ENCODE measurements at regions not wholly inside any gene's neighbourhood (a gene's known extent, or its start where the extent isn't known, plus 50 kb on each side); places are given as distances from the start of the nearest gene placed in this dataset.
A peak's percentile ranks its signal among the peaks of the same experiment; 100 is the strongest.

DNA sequence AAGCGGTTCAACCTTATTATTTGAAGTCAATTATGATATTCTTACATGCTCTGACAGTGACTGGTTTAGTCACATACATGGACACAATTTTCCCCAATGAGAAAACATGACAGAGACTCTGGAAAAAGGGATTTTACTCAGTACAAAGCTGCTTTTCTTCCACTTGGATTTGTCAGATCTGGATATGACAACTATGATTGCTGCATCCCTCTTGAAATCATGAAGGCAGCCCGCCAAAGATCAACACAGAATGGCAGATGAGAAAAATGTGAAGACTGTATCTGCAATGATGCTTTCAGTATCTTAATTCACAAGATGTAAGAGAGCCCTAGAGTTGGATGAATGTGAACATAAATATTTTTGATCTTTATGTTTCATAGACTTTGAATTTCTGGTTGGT, 439.6 kb downstream of the CDH8 start:
- no peak for DNase-seq

DNA sequence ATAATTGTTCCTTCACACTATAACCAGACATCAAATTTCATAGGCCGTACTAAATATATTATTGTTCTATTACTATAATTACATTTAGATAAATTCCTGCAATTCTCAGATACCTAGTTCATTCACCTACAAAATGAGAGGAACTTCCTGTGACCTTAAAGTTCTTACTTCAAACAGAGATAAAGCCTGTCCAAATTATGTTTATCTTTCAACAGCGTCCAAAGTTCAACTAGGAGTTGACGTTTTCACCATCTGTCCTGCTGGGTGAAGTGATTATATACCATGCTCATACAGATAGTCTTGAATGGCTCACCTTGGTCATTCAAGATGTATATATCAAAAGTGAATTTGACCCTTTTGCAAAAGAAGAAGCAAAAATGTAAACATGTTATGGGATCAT, 440.6 kb downstream of the CDH8 start:
- no peak for DNase-seq

DNA sequence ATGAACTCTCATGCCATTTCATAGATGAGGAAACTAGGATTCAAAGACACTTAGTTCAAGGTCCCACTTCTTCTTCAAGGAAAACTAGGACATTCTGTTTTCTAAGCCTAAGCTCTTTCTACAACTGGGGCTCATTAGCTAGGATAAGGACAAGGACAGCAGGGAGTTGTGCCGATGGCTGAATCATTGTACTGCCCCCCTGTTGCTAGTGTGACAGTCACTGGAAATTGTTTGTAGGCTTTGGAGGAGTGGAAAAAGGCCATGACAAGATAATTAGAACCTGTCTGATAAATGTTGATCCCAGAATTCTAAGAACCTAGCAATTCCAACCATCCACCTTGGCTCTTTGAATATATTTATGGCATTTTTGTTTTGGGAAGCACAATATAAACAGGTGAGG, 445.7 kb downstream of the CDH8 start:
- no peak for DNase-seq

DNA sequence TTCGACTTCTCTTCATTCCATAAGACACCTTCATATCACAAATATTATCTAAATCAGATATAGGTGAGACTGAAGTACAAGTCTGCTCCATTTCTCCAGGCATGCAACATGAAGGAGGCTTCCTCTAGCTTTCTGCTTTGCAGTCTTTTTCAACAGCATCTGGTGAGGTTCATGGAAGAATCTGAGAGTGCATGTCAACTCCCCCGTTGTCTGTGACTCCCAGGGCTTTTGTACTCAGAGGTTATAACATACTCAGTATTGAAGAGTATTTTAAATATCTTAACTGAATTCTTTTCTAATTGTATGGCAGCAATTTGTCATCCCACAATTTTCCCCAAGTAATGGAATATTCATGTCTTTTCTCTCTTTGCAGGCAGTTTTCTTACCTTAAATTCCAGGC, 448.7 kb downstream of the CDH8 start:
- no peak for DNase-seq

DNA sequence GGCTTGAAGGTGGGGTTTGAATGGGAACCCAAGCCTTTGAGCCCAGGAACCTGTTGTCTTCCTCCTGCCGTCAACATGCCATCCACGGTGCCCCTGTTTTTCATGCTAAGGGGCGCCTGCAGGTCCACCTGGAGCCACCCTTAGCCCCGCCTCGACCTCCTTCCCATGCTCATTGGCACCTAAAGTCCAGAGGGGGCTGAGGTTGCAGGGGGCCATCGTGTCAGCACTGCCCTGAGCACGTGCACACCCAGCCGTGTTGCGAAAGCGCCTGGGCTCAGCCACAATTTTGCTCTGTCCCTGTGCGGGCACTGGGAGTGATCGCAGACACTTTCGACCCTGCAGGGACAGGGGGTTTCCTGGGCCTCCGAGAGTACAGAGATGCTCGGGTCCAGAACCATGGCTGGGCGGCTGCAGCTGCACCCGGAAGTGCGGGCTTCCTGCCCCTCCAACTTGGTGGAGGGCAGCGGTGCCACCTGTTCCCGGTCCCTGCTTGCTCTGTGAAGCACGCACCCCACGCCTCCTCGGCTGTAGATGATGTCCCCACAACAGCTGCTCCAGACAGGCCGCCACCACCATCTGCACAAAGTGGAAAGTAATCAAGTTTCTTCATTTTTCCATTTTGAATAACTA, 454.7 kb downstream of the CDH8 start:
- no peak for DNase-seq

DNA sequence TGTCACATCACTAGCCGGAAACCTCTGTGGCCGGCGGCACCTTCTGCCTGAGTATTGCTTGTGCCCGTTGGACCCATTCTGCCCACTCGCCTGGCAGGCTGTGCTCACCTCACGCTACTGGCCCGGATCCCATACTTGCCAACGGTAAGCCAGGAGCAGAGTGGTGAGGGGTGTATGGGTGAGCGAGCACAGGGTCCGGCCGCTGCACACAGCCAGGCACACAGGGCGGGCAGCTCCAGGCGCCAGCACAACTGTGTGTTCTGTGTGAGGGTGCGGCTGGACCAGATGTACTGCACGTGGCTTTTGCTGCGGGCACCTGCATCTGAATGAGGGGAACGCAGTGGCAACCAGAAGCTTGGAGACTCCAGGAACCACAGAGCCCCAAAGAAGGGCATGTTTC, 455.7 kb downstream of the CDH8 start:
- no peak for DNase-seq

DNA sequence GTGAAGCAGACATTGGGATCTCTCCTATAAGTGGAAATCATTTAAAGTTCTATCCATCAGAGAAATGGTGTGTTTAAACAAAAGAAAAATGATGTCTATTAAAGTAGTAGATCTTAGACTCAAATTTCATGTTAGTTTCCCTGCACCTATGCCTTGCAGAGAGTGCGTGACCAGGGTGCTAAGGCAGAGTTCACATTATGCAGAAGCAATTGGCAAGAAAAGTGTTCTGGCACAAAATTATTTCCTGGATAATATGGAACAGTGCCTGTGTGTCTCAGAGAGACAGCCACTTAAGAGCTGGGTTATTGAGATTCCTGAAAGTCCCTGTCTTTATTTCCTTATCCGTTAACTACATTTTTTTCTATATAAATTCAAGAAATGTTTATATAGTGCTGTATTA, 457.0 kb downstream of the CDH8 start:
- DNase-seq = peak in 5 of 56 donors; percentile 1 to 18 (median 10)

DNA sequence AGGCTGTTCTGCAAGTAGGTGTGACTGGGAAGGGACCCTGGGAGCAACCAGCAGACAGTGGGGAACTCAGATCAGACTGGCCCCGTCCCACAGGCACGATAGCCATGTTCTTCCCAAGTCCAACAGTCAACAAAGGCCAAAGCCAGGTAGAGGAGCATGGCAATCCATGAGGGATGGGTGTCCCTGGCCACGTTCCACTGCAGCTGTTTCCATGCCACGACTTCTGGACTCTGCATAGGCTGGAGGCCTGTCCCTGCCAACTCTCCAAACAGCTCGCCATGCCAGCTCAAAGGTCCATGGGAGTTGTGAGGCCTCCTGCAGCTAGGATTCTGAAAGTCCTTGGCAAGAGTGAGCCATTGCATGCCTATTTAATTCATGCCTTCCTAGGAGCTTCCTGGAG, 459.8 kb downstream of the CDH8 start:
- no peak for DNase-seq

DNA sequence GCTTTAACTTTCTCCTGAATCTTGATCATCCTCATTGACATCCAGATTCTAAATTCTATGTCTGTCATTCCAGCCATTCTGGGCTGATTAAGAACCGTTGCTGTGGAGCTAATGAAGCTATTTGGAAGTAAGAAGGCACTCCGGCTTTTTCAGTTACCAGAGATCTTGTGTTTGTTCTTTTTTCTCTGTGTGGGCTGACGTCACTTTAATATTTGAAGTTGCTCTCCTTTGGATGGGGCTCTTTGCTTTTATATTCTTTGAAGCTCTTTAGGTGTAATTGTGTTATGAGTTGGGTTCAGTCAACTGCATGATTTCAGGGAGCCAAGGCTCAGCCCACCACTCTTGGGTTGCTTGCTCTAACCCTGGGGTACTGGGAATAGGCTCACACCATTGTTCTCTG, 460.6 kb downstream of the CDH8 start:
- no peak for DNase-seq

DNA sequence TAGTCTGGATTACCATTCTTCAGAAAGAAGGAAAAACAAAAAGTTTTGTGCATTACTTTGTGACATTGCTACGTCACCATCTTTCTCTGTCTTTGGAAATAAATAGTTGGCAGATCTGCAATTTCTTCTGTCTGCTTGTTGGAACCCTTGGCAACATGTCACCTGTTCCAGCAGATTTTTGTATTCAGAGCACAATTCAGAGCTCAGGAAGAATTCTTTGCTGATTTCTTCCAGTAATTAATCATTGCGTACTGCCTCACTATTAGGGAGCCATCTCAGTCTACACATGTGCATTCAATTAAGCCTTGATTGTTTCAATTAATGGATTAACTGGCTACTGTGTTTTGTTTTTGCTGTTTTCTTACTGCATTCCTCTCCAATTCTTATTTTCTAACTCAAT, 467.2 kb downstream of the CDH8 start:
- no peak for DNase-seq

DNA sequence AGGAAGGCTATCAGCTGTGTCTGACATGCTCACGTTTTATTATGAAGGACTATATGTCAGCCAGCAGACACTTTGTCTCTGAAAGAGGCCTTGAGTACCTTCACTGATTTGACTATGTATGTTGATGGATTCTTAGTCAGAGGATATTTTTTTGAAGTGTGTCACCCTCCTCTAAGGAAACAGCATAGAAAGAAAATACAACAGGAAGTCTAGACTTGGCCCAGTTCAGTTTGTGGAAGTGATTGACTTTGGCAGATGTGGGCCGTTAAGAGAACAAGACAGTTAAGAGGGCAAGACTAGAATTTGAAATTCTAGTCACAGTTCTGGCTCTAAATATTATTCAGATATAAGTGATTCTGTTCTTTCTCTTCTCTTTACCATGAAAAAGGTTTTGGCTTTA, 471.5 kb downstream of the CDH8 start:
- no peak for DNase-seq

DNA sequence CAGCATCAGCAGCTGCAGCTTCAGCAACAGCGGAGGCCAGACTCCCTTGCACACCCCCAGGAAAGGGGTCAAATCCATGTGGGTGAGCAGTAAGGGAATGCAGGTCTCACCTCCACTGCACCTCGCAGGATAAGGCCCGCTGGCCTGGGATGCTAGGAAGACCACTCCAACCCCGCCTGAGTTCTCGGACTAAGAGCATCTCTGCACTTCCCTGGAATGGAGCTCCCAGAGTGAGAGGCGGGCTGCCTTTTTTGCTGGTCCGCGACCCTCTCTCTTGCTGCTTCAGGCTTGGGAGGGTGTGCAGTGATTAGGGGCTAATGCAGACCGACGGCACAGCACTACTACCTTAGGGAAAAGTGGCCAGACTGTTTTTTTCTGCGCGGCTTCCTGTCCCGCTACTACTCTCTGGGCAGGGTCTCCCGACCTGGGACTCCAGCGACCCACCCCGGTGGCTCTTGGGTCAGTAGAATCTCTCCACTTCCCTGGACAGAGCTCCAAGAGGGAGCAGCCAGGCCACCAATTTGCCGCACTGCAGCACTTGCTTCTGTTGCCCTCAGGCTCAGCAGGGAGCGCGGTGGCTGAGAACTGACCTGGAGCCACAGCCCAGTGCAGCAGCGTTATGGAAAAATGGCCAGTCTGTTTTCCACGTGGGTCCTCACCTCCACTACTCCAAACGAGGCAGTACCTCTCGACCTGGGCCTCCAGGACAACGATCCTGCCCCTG, 480.4 kb downstream of the CDH8 start:
- no peak for DNase-seq

DNA sequence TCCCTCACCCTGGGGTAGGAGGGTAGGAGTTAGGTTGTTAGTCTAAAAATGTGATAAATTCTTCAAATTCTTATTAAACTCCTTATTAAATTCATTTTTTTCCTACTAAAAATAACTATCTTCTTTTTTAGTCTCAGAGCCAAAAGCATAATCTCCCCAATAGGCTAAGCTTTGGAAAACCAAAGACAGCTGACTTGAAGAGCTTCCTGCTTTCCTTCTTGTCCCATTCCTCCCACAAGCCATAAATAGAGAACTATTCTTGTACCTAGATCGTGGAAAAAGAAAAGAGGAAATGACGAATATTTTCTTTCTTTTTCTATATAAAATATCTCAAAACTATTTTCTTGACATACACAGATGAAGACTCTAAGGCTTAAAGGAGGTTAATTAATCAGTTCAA, 486.9 kb downstream of the CDH8 start:
- DNase-seq = no peak

DNA sequence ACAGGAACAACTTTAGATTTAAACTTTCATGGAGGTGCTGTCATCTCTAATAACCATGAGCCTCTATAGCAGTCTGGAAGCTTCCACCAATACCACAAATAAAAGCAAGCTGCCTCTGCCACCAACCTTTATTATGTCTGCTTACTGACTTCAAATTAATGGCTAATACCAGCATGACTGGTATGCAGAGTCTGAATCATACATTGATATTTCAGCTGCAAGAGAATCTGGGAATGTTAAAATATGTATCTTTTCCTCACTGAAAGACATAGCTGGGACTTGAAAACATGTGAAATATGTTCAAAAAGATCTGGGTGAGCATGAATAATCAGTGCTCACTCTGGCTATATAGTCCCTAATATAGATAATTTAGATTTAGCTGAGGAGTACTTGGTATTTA, 488.6 kb downstream of the CDH8 start:
- no peak for DNase-seq

DNA sequence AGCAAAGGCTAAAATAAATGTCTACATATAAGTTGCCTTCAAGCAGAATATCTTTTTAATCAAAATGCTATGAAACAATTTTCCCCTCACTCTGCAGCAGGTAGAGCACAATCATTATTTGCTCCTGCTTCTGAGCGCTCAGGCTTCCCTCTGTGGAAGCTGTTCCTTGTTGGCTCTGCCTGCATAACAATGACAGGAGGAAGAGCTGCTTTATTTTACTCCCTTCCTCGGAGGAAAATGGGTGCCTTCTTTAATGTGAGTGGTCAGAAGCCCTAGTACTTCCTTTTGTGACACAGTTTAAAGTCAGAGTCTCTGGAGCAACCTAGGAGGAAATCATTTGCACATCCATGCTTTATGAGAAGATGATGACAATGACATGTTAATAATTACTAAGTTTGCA, 492.1 kb downstream of the CDH8 start:
- DNase-seq = no peak

DNA sequence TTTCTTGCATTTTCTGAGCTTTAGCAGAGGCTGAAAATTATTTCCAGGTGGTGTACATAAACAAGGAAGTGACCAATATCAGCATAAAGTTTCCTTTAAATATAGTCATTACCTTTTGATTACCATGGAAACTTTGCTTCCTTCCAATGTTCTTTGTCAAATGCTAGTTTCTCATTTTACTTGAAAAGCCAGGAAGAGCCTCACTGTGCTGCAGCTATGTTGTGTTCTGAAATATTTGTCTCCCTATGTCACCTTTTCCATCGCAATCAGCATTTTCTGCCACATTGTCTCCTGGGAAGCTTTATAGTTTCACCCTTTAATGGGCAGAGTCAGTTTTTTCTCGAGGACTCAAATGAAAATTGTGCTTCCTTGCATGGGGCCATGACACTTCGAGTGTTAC, 496.0 kb downstream of the CDH8 start:
- DNase-seq = no peak

DNA sequence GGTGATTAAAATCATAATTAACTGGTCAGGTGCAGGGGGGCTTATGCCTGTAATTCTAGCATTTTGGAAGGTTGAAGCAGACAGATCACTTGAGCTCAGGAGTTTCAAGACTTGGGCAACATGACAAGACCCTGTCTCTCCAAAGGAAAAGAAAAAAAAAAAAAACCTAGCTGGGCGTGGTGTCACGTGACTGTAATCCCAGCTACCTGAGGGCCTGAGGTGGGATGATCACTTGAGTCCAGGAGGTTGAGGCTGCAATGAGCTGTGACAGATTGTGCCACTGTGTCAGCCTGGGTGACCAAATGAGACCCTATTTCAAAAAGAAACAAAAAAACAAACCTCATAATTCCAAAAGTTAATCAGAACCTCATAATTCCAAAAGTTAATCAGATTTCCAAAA, 505.5 kb downstream of the CDH8 start:
- no peak for DNase-seq

DNA sequence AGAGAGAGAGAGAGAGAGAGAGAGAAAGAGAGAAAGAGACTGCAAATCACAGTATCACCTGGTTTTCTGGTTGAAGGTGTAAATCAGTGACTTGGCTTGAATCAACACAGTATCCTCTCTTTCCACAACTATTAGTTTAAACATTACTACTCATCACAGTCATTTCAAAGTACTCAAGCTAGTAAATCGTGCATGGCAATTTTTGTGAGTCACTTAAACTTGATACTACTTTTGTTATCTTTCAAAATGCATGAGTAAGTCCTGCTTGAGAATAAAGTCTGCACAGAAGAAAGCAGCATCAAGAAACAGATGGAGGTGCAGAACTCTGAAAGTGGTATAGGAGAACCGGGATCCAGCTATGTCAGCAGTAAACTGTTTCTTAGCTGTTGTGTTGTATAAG, 535.4 kb downstream of the CDH8 start:
- no peak for DNase-seq

DNA sequence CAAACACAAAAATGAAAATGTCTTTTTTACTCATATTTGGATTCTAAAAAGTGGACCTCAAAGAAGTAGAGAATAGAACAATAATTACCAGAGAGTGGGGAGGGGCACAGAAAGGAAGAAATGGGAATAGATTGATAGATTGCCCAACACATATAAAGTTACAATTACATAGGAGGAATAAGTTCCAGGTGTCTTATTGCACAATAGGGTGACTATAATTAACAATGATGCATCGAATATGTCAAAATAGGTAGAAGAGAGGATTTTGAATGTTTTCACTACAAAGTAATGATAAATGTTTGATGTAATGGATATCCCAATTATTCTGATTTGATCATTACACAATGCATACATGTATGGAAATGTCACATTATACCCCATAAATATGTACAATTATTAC, 556.0 kb downstream of the CDH8 start:
- no peak for DNase-seq

DNA sequence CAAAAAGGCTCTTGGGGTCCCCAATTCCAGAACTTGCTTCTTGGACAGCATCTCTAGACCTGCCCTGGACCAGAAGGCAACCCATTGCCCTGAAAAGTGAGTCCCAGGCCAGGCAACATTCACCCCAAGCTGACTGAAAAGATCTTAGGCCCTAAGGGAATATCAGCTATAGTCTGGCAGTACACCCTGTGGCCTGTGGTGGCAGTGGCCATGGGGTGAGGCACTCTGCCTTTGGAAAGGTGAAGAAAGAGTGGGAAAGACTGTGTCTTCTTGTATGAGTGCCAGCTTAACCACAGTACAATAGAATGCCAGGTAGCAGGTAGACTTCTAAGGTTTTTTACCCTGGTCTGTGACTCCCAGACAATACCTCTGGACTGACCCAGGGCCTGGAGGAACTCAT, 564.5 kb downstream of the CDH8 start:
- no peak for DNase-seq

DNA sequence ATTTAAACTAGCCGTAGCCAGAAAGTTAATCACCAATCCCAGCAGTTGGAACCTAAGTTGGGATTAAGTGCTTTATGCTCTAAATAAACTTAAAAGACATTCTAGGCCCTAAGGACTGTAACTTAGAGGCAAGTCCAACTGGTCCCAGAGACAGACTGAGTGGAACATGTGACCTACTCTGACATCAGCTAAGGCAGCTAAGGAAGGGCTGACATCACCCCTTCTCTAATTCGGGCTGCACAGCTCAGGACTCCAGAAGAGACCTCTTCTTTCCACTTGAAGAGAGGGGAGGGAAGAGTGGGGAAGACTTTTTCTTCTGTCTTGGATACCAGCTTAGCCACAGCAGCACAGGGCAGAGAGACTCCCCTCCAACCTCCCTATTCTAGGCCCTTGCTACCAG, 565.2 kb downstream of the CDH8 start:
- no peak for DNase-seq

DNA sequence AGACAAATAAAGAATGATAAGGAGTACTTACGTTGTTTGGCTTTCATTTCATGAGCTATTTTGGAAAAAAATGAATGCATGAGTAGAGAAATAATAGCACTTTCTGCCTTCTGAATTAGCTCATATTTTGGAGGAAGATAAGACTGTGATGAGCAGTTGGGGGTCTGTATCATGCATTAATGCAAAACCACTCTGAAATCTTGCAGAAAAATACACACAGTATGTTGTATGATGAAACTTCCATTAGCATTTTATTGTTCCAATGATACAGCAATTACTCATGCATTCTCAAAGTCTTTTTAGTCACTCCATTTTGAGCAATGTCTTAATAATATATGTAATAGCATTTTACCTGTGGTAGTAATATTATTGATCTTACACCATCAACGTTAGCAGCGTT, 571.0 kb downstream of the CDH8 start:
- DNase-seq = no peak

DNA sequence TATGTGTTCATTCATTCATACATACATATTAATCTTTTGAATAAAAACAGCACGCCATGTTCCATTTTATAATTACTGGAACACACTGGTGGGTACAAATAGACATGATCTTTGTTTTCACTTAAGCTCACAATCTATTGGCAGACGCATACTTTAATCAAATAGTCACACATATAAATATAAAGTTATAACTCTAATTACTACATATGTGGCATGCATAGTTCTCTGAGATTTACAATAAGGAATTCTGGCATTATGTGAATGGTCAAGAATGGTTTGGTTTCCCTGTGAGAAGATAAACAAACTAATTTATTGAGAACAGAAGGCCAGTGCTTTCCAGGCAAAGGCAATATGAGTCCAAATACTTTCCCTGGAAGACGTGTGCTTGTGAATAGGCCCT, 576.2 kb downstream of the CDH8 start:
- DNase-seq = no peak

DNA sequence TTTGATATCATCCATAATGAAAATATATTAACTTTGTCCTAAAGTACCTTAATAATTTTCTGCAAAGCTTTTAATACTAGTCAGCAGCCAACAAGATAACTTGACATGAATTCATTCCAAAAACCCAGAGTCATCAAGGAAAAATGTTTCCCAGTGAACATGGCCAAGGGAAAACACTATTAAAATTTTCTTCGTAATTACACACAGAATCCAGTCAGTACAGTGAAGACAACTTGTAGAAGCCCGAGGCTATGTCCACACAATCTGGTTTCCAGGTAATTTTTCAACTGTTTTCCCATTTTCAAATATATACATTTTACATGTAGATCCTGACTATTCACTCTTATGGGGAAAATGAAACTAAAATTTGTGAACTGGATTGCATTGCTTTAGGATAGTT, 600.9 kb downstream of the CDH8 start:
- no peak for DNase-seq
